GM12878 (cell line): ENCODE measurements at regions not wholly inside any gene's neighbourhood (a gene's known extent, or its start where the extent isn't known, plus 50 kb on each side); places are given as distances from the start of the nearest gene placed in this dataset.

Experiments
- ATAC-seq: fragments of 200-7000 bp; cut with Tn5 transposase; 3 replicates; pipeline ENCODE4 v1.9.1; 2020; ENCODE audit warnings: mild to moderate bottlenecking, moderate library complexity
- BruUV-seq: library from RNA; stranded (reverse); fragments of 400-500 nt; replicated peaks from 2 replicates; lab custom pipeline; 2021; lab: Mats Ljungman, UMichigan
- CTCF ChIA-PET: fragments of 300-600 bp; sonication (Branson Sonifier 250); formaldehyde crosslinking; extraction: SDS; loops from one replicate; lab custom pipeline; 2021; ENCODE audit warnings: inconsistent platforms; lab: Yijun Ruan, JAX
- POLR2A ChIA-PET: fragments of 350-600 bp; formaldehyde crosslinking; extraction: SDS; loops from one replicate; lab custom pipeline; 2021; ENCODE audit warnings: inconsistent platforms; lab: Charles Lee
- RAD21 ChIA-PET: fragments of 300-600 bp; sonication (Branson Sonifier 250); formaldehyde crosslinking; loops from one replicate; lab custom pipeline; 2023; ENCODE audit warnings: antibody characterized with exemption; ENCODE audit not compliant: unreplicated experiment; lab: Charles Lee
- SMC1A ChIA-PET: fragments of 300-600 bp; sonication (Branson Sonifier 250); formaldehyde crosslinking; loops from one replicate; lab custom pipeline; 2023; ENCODE audit not compliant: unreplicated experiment, uncharacterized antibody; lab: Charles Lee
- DNase-seq: peaks from one replicate; pipeline ENCODE4 v3.0.0-alpha.2; 2011; ENCODE audit warnings: low read depth, low spot score
- FAIRE-seq: peaks from 3 replicates; lab custom pipeline; 2011; peaks lifted over from hg19 to GRCh38; lab: Jason Lieb, UNC
- H2AFZ ChIP-seq: 2 replicates; pipeline ENCODE4 v1.6.0; 2011; ENCODE audit warnings: low read depth, low read length, control low read depth; ENCODE audit not compliant: control insufficient read depth
- H3K27ac ChIP-seq: 2 replicates; pipeline ENCODE4 v1.5.1; 2011; ENCODE audit warnings: control low read depth; ENCODE audit not compliant: control insufficient read depth, insufficient read depth
- H3K27me3 ChIP-seq, 2 experiments: replicated peaks in 1 of 2; 2 replicates each; pipeline versions ENCODE4 v1.6.0 to v1.6.1; 2011; ENCODE audit warnings: low read length in 1 of 2; ENCODE audit not compliant: control insufficient read depth in 2 of 2, insufficient read depth in 2 of 2
- H3K36me3 ChIP-seq, 2 experiments: 2 replicates each; pipeline ENCODE4 v1.5.1; 2011; ENCODE audit warnings: low read length in 1 of 2; ENCODE audit not compliant: control insufficient read depth in 2 of 2, insufficient read depth in 2 of 2
- H3K4me1 ChIP-seq: 2 replicates; pipeline ENCODE4 v1.6.1; 2011; ENCODE audit warnings: mild to moderate bottlenecking, low read length, moderate library complexity, mixed read lengths; ENCODE audit not compliant: control insufficient read depth, insufficient read depth
- H3K4me2 ChIP-seq: 2 replicates; pipeline ENCODE4 v1.6.0; 2011; ENCODE audit warnings: control low read depth; ENCODE audit not compliant: control insufficient read depth, insufficient read depth
- H3K4me3 ChIP-seq: fragments of 200-600 bp; sonication (generic); 2 replicates; pipeline ENCODE4 v1.5.1; 2016
- H3K79me2 ChIP-seq: 2 replicates; pipeline ENCODE4 v1.6.0; 2011; ENCODE audit warnings: low read length; ENCODE audit not compliant: control insufficient read depth, insufficient read depth
- H3K9ac ChIP-seq: 2 replicates; pipeline ENCODE4 v1.8.0; 2011; ENCODE audit warnings: low read length, control low read depth, mixed read lengths; ENCODE audit not compliant: control insufficient read depth, insufficient read depth
- H3K9me3 ChIP-seq: replicated peaks from 3 replicates; pipeline ENCODE4 v1.5.1; 2011; ENCODE audit warnings: mild to moderate bottlenecking, low read length; ENCODE audit not compliant: control insufficient read depth, insufficient read depth
- H4K20me1 ChIP-seq: 2 replicates; pipeline ENCODE4 v1.6.0; 2011; ENCODE audit not compliant: control insufficient read depth, insufficient read depth
- BRCA1 ChIP-seq: IDR thresholded peaks from 2 replicates; pipeline ENCODE4 v1.6.1; 2011; ENCODE audit warnings: low read depth, low read length, improper control_type of control experiment
- ESRRA ChIP-seq: IDR thresholded peaks from 2 replicates; pipeline ENCODE4 v1.6.1; 2012; ENCODE audit warnings: mild to moderate bottlenecking, low read length, improper control_type of control experiment
- HDAC6 ChIP-seq: fragments of 200-600 bp; sonication (generic); IDR thresholded peaks from one replicate; pipeline ENCODE4 v1.8.0; 2017; ENCODE audit warnings: antibody characterized with exemption; ENCODE audit not compliant: unreplicated experiment
- HSF1 ChIP-seq: fragments of 150-350 bp; IDR thresholded peaks from 2 replicates; pipeline ENCODE4 v1.6.1; 2014; ENCODE audit warnings: mild to moderate bottlenecking, low read depth, low read length
- KDM1A ChIP-seq: fragments of 200-600 bp; sonication (generic); IDR thresholded peaks from 2 replicates; pipeline ENCODE4 v1.6.1; 2016; ENCODE audit warnings: borderline replicate concordance
- NR2C1 ChIP-seq: fragments of 450-650 bp; IDR thresholded peaks from 2 replicates; pipeline ENCODE4 v1.6.1; 2017; ENCODE audit warnings: antibody characterized with exemption, mild to moderate bottlenecking, moderate library complexity
- RB1 ChIP-seq: fragments of 450-650 bp; formaldehyde crosslinking; IDR thresholded peaks from 2 replicates; pipeline ENCODE4 v1.6.1; 2017; ENCODE audit warnings: mild to moderate bottlenecking, borderline replicate concordance
- SREBF2 ChIP-seq: IDR thresholded peaks from 2 replicates; pipeline ENCODE4 v1.6.1; 2012; ENCODE audit warnings: mild to moderate bottlenecking, low read length
- ZBED1 ChIP-seq: IDR thresholded peaks from 2 replicates; pipeline ENCODE4 v1.6.1; 2016; ENCODE audit warnings: borderline replicate concordance
- ZBTB11 ChIP-seq: fragments of 450-650 bp; formaldehyde crosslinking; IDR thresholded peaks from 2 replicates; pipeline ENCODE4 v1.5.0; 2022; ENCODE audit warnings: mild to moderate bottlenecking, missing genetic modification characterization
- ZNF384 ChIP-seq: IDR thresholded peaks from 2 replicates; pipeline ENCODE4 v1.6.1; 2012; ENCODE audit warnings: low read depth, mild to moderate bottlenecking, low read length, improper control_type of control experiment, borderline replicate concordance
- WGBS: methylation state at CpG from one replicate; pipeline ENCODE4 v1.1.6; 2016; ENCODE audit warnings: low lambda C conversion rate; ENCODE audit not compliant: insufficient replicate concordance, insufficient coverage; ENCODE audit errors: missing lambda C conversion rate; 5-methylcytosine and 5-hydroxymethylcytosine counted together
- in situ Hi-C: fragments of 300-500 bp; cut with MboI; formaldehyde crosslinking; loops from 9 replicates; pipeline ENCODE4 v1.14.3; 2018; ENCODE audit warnings: mixed read lengths
- intact Hi-C: fragments of 100-400 bp; cut with micrococcal nuclease; formaldehyde crosslinking; loops from one replicate; pipeline ENCODE4 v1.14.2; 2022; ENCODE audit not compliant: unreplicated experiment

DNA sequence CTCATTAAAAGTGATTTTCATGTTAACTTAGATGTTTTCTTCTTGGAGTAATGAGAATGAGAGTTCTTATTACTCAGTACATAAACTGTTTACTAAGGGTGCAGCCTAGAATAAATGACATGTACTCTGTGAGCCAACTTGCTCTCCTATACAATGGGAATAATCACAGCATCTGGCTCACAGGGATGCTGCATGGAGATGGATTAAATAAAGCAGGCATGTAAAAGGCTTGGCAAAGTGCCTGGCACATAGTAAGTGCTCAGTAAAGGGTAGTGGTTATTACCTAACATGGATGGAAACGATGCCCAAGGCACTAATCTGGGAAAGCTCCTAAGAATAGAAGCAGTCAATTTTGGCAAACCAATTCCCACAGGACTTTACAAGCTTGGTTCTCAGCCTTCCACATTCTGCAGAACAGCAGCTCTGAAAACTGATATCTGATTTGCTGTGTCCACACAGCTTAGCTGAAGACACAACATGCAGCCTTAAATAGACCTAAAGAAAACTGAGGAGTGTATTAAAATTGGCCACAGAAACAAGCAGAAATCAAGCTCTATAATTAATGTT, 176.1 kb downstream of the ABCC12 start:
- TF ChIP-seq HDAC6 (no peak), ZBED1 (no peak), BRCA1 (no peak)
- no peak for DNase-seq
- H3K27me3 ChIP-seq = no peaks in the 10 kb centered on the region
- WGBS = 0% methylated on average over 1 of the region's 1 CpG
- H4K20me1 ChIP-seq = no peaks in the 10 kb centered on the region
- H3K27ac ChIP-seq = no peak overlapping the region
- H3K4me3 ChIP-seq = no peak overlapping the region
- intact Hi-C loops = no loop called here
- H3K4me1 ChIP-seq = no peaks in the 10 kb centered on the region
- no peaks in the 10 kb centered on the region for H3K79me2 ChIP-seq
- no peak for ATAC-seq
- no peaks in the 10 kb centered on the region for H3K9me3 ChIP-seq
- H3K36me3 ChIP-seq = no peaks in the 10 kb centered on the region
- H3K4me2 ChIP-seq = no peak overlapping the region
- ChIA-PET RAD21 (interaction anchor here (1.4 kb wide), 1 partner anchor 76 kb away, joined by 4 read pairs; no protein-coding TSS in a partner anchor), POLR2A (interaction anchor here (0.5 kb wide), 1 partner anchor 110 kb away, joined by 5 read pairs; no protein-coding TSS in a partner anchor), SMC1A (interaction anchor here (3.4 kb wide), 1 partner anchor 10 kb away, joined by 11 read pairs; no protein-coding TSS in a partner anchor), CTCF (interaction anchor here (1.7 kb wide), 1 partner anchor 137 kb away, joined by 4 read pairs; no protein-coding TSS in a partner anchor)
- H2AFZ ChIP-seq = no peak overlapping the region
- no peak for FAIRE-seq
- in situ Hi-C loops = no loop called here
- no peak overlapping the region for H3K9ac ChIP-seq
- no TSS peak for BruUV-seq

GRCh38 chr16:47979164-47979520, 176.7 kb downstream of the ABCC12 start:
- CTCF ChIA-PET = no interaction called here
- TF ChIP-seq RB1 = no peak
- no peak for TF ChIP-seq ESRRA
- no peak for TF ChIP-seq HSF1
- TF ChIP-seq SREBF2 = no peak
- TF ChIP-seq NR2C1 = no peak
- TF ChIP-seq KDM1A = no peak
- TF ChIP-seq ZNF384 = no peak
- TF ChIP-seq ZBTB11 (CRISPR knock-in tag) = no peak

More at GRCh38 chr16:47979164-47979520, 176.7 kb downstream of the ABCC12 start:
- Histone ChIP-seq H3K36me3 (no peaks in the 10 kb centered on the region), H4K20me1 (no peaks in the 10 kb centered on the region), H3K4me3 (no peak overlapping the region), H3K4me1 (no peaks in the 10 kb centered on the region), H2AFZ (no peak overlapping the region), H3K4me2 (no peak overlapping the region), H3K27me3 (no peaks in the 10 kb centered on the region), H3K79me2 (no peaks in the 10 kb centered on the region), H3K27ac (no peak overlapping the region), H3K9ac (no peak overlapping the region), H3K9me3 (no peaks in the 10 kb centered on the region)
- ATAC-seq = no peak
- ChIA-PET RAD21 (interaction anchor here (1.4 kb wide), 1 partner anchor 77 kb away, joined by 4 read pairs; no protein-coding TSS in a partner anchor), POLR2A (interaction anchor here (0.5 kb wide), 1 partner anchor 111 kb away, joined by 5 read pairs; no protein-coding TSS in a partner anchor), SMC1A (interaction anchor here (3.4 kb wide), 1 partner anchor 11 kb away, joined by 11 read pairs; no protein-coding TSS in a partner anchor)
- no peak for FAIRE-seq
- no peak for DNase-seq
- in situ Hi-C loops (no loop called here), intact Hi-C loops (no loop called here)
- BruUV-seq = no TSS peak
- WGBS = 23% methylated on average over 5 of the region's 5 CpGs
